Right forelimb (tissue), 1 donor: ENCODE measurements at regions not wholly inside any gene's neighbourhood (a gene's known extent, or its start where the extent isn't known, plus 50 kb on each side); places are given as distances from the start of the nearest gene placed in this dataset.
"Not testable (repeated sequence)": the region's sequence is repeated elsewhere in the genome, so short reads cannot be mapped to it uniquely, and the experiment has no call there.

Source experiments
- DNase-seq: peaks from one replicate; pipeline ENCODE4 v3.0.0-alpha.2; 2018

- peak; percentile 53 for DNase-seq
Observed at GRCh38 chr3:130569461-130570365, 52.7 kb downstream of the COL6A6 start.

- no peak for DNase-seq
Observed at GRCh38 chr3:130572769-130573168, 55.8 kb downstream of the COL6A6 start.

GRCh38 chr3:130576375-130577266, 59.6 kb downstream of the COL6A6 start:
- no peak for DNase-seq

- no peak for DNase-seq
Observed at GRCh38 chr3:130582457-130583153, 65.6 kb downstream of the COL6A6 start.

- not testable (repeated sequence) for DNase-seq
Observed at GRCh38 chr3:130594749-130595148, 77.8 kb downstream of the COL6A6 start.

- DNase-seq: no peak
Observed at GRCh38 chr3:130596484-130596883, 79.5 kb downstream of the COL6A6 start.

- no peak for DNase-seq
Observed at GRCh38 chr3:130601442-130601971, 84.5 kb downstream of the COL6A6 start.

GRCh38 chr3:130604806-130605205, 87.8 kb downstream of the COL6A6 start:
- DNase-seq: no peak

GRCh38 chr3:130606336-130606735, 89.4 kb downstream of the COL6A6 start:
- DNase-seq: no peak

- no peak for DNase-seq
Observed at GRCh38 chr3:130607553-130608154, 90.7 kb downstream of the COL6A6 start.

GRCh38 chr3:130609166-130609979, 92.4 kb downstream of the COL6A6 start:
- peak; percentile 78 for DNase-seq

- no peak for DNase-seq
Observed at GRCh38 chr3:130619196-130619595, 102.2 kb downstream of the COL6A6 start.

- no peak for DNase-seq
Observed at GRCh38 chr3:130621824-130622223, 104.8 kb downstream of the COL6A6 start.

- DNase-seq: no peak
Observed at GRCh38 chr3:130626049-130626448, 109.1 kb downstream of the COL6A6 start.

GRCh38 chr3:130627143-130627855, 110.3 kb downstream of the COL6A6 start:
- DNase-seq: no peak

GRCh38 chr3:130627882-130628281, 110.9 kb downstream of the COL6A6 start:
- DNase-seq: no peak
